ENCODE measurements at regions not wholly inside any gene's neighbourhood (a gene's known extent, or its start where the extent isn't known, plus 50 kb on each side); places are given as distances from the start of the nearest gene placed in this dataset.
"Not testable (repeated sequence)": the region's sequence is repeated elsewhere in the genome, so short reads cannot be mapped to it uniquely, and the experiment has no call there.

- not testable (repeated sequence) for DNase-seq (ENCODE audit: low spot score)
Measured at GRCh38 chr20:5453316-5453715, 136.6 kb upstream of the PROKR2 start.

GRCh38 chr20:5452691-5453090, 135.9 kb upstream of the PROKR2 start:
- not testable (repeated sequence) for DNase-seq (ENCODE audit: low spot score)

GRCh38 chr20:5452286-5452685, 135.5 kb upstream of the PROKR2 start:
- not testable (repeated sequence) for DNase-seq (ENCODE audit: low spot score)

- DNase-seq (ENCODE audit: low spot score), result no peak
Measured at GRCh38 chr20:5451643-5452210, 135.0 kb upstream of the PROKR2 start.

DNA sequence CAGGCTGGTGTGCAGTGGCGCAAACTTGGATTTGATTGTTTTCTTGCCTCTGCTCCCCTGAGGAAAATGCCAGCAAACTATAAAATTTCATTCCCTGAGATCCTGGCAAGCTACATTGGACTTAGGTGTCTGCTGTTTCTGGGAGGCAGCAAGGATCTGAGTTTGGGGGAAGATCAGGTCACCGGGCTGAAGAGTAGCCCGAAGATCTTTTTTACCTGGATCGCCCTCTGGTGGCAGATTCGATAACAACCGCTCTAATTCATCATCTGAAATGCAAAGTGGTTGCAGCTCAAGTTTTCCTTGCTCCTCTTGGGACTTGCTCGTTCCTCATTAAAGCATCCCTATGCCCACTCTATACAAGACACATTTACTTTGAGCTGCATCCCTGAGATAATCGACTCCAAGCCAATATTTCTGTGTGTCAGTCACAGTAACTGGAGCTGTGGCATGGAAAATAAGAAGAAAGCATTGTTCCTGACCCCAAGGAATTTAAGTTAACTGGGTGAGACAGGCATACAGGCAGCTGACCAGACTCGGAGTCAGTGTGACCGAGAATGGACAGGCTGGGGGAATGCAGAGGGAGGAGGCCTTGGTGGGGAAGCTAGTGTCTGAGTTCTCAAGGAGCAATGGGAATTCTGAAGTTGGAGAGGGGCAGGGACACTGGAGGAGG, 131.8 kb upstream of the PROKR2 start:
- DNase-seq (ENCODE audit: low spot score), result peak; percentile 13

DNA sequence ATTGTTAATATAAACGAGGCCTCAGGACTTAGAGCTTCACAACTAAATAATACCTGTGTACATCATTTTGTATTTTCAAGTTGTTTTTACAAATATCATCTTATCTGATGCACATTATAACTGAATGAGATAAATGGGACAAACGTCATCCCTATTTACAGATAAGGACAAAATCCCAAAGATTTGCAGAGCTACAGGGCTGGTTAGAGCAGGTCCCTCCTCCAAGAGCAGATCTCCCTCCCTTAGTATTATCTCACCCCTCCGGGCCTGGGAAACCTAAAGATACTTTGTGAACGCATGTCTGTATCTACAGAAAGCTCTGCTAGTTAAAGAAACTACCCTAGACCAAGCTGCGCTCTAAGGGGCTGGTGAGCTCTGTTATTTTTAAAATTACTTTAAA, 130.4 kb upstream of the PROKR2 start:
- no peak for DNase-seq (ENCODE audit: low spot score)

GRCh38 chr20:5445611-5446010, 128.9 kb upstream of the PROKR2 start:
- DNase-seq (ENCODE audit: low spot score), result no peak

- no peak for DNase-seq (ENCODE audit: low spot score)
Measured at GRCh38 chr20:5442101-5442500, 125.3 kb upstream of the PROKR2 start.

DNA sequence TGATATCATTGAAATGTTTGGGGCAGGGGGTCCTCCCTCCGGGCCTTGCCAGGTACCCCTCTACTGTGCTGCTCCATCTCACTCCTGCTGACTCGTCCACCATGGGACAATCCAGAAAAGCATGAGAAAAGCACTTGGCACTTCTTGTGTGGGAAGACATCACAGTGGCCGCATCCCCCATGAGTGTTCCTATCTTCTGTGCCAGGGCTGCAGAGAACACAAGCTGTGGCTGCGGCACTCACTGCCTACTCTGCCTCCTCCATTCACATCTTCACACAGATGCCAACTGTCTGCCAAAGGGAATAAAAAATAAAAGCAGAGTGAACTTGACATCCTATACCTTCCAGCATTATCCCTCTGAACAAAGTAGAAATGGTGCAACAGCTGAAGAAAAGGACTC, 117.4 kb upstream of the PROKR2 start:
- DNase-seq (ENCODE audit: low spot score), result no peak

- no peak for DNase-seq (ENCODE audit: low spot score)
Measured at GRCh38 chr20:5433352-5433751, 116.6 kb upstream of the PROKR2 start.

GRCh38 chr20:5432030-5432429, 115.3 kb upstream of the PROKR2 start:
- DNase-seq (ENCODE audit: low spot score), result no peak

GRCh38 chr20:5430670-5431069, 113.9 kb upstream of the PROKR2 start:
- DNase-seq (ENCODE audit: low spot score), result no peak

GRCh38 chr20:5426026-5426425, 109.3 kb upstream of the PROKR2 start:
- no peak for DNase-seq (ENCODE audit: low spot score)

GRCh38 chr20:5416086-5416485, 99.3 kb upstream of the PROKR2 start:
- no peak for DNase-seq (ENCODE audit: low spot score)

GRCh38 chr20:5413394-5413793, 96.6 kb upstream of the PROKR2 start:
- DNase-seq (ENCODE audit: low spot score), result no peak

- no peak for DNase-seq (ENCODE audit: low spot score)
Measured at GRCh38 chr20:5410470-5410869, 93.7 kb upstream of the PROKR2 start.

DNA sequence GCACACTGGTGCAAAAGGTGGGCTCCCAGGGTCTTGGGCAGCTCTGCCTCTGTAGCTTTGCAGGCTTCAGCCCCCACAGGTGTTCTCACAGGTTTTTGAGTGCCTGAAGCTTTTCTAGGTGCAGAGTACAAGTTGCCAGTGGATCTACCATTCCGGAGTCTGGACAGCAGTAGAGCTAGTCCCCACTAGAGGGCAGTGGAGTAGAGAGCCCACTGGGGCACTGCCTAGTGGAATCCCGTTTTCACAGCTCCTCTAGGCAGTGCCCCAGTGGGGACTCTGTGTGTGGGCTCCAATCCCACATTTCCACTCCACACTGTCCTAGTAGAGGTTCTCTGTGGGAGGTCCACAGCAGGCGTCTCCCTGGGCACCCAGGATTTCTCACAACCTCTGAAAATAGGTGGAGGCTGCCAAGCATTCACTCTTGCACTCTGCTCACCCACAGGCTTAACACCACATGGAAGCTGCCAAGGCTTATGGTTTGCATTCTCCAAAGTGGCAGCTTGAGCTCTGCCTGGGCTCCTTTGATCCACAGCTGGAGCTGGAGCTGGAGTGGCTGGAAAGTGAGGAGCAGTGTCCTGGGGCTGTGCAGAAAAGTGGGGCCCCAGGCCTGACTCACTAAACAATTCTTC, 86.3 kb upstream of the PROKR2 start:
- no peak for DNase-seq (ENCODE audit: low spot score)

GRCh38 chr20:5401277-5401875, 84.6 kb upstream of the PROKR2 start:
- DNase-seq (ENCODE audit: low spot score), result no peak

GRCh38 chr20:5400164-5400762, 83.5 kb upstream of the PROKR2 start:
- DNase-seq (ENCODE audit: low spot score), result no peak

- DNase-seq (ENCODE audit: low spot score), result no peak
Measured at GRCh38 chr20:5397393-5397792, 80.6 kb upstream of the PROKR2 start.

- DNase-seq (ENCODE audit: low spot score), result no peak
Measured at GRCh38 chr20:5395932-5396727, 79.4 kb upstream of the PROKR2 start.
